GM23338 (cell line): ENCODE measurements at regions not wholly inside any gene's neighbourhood (a gene's known extent, or its start where the extent isn't known, plus 50 kb on each side); places are given as distances from the start of the nearest gene placed in this dataset.

Experiments used
- ATAC-seq: fragments of 200-7000 bp; cut with Tn5 transposase; 3 replicates; pipeline ENCODE4 v1.9.1; 2020
- DNase-seq: peaks from one replicate; pipeline ENCODE4 v3.0.0-alpha.2; 2015; ENCODE audit warnings: low spot score
- H2AFZ ChIP-seq: fragments of 200-600 bp; sonication (generic); 2 replicates; pipeline ENCODE4 v1.8.0; 2016; ENCODE audit warnings: antibody characterized with exemption, mild to moderate bottlenecking, moderate library complexity
- H3F3A ChIP-seq: fragments of 200-600 bp; sonication (generic); replicated peaks from 2 replicates; pipeline ENCODE4 v1.8.0; 2017; ENCODE audit warnings: antibody characterized with exemption, mixed run types, low read depth
- H3K27ac ChIP-seq: fragments of 200-600 bp; sonication (generic); 2 replicates; pipeline ENCODE4 v1.6.1; 2016; ENCODE audit warnings: low read depth
- H3K27me3 ChIP-seq: fragments of 200-600 bp; sonication (generic); 2 replicates; pipeline ENCODE4 v1.8.0; 2016; ENCODE audit warnings: mild to moderate bottlenecking, mixed run types, moderate library complexity; ENCODE audit not compliant: insufficient read depth
- H3K36me3 ChIP-seq: fragments of 200-600 bp; sonication (generic); 2 replicates; pipeline ENCODE4 v1.8.0; 2016; ENCODE audit warnings: mild to moderate bottlenecking; ENCODE audit not compliant: insufficient read depth
- H3K4me1 ChIP-seq: fragments of 200-600 bp; sonication (generic); 2 replicates; pipeline ENCODE4 v1.8.0; 2016; ENCODE audit warnings: mild to moderate bottlenecking, moderate library complexity; ENCODE audit not compliant: insufficient read depth
- H3K4me2 ChIP-seq: fragments of 200-600 bp; sonication (generic); 2 replicates; pipeline ENCODE4 v1.7.1; 2017; ENCODE audit warnings: mixed run types
- H3K4me3 ChIP-seq: fragments of 200-600 bp; sonication (generic); 2 replicates; pipeline ENCODE4 v1.6.1; 2016; ENCODE audit warnings: mixed run types
- H3K79me2 ChIP-seq: fragments of 200-600 bp; sonication (generic); replicated peaks from 2 replicates; pipeline ENCODE4 v1.8.0; 2017; ENCODE audit warnings: mild to moderate bottlenecking; ENCODE audit not compliant: insufficient read depth
- H3K9me2 ChIP-seq: fragments of 200-600 bp; sonication (generic); 2 replicates; pipeline ENCODE4 v1.8.0; 2017; ENCODE audit not compliant: insufficient read depth
- H4K20me1 ChIP-seq: fragments of 200-600 bp; sonication (generic); replicated peaks from 2 replicates; pipeline ENCODE4 v1.8.0; 2017; ENCODE audit warnings: mild to moderate bottlenecking; ENCODE audit not compliant: insufficient read depth
- H3K27ac Mint-ChIP-seq: 2 replicates; pipeline ENCODE4 v1.8.0; 2020; ENCODE audit warnings: inconsistent platforms, mild to moderate bottlenecking, moderate library complexity, mixed read lengths
- H3K27me3 Mint-ChIP-seq: 3 replicates; pipeline ENCODE4 v1.8.0; 2022; ENCODE audit warnings: low read depth, mild to moderate bottlenecking, moderate library complexity, mixed read lengths, inconsistent platforms; ENCODE audit not compliant: insufficient read depth, poor library complexity
- H3K36me3 Mint-ChIP-seq: 3 replicates; pipeline ENCODE4 v1.8.0; 2021; ENCODE audit warnings: low read depth, mild to moderate bottlenecking, inconsistent platforms, moderate library complexity, mixed read lengths
- H3K4me1 Mint-ChIP-seq: 3 replicates; pipeline ENCODE4 v1.8.0; 2020; ENCODE audit warnings: mild to moderate bottlenecking, inconsistent platforms, mixed read lengths
- H3K4me3 Mint-ChIP-seq: 3 replicates; pipeline ENCODE4 v1.8.0; 2021; ENCODE audit warnings: moderate library complexity, mild to moderate bottlenecking, inconsistent platforms, mixed read lengths
- H3K9me3 Mint-ChIP-seq: 3 replicates; pipeline ENCODE4 v1.8.0; 2020; ENCODE audit warnings: moderate library complexity, mild to moderate bottlenecking, inconsistent platforms, mixed read lengths
- CREB1 ChIP-seq: fragments of 250-450 bp; sonication (Bioruptor Pico); IDR thresholded peaks from 2 replicates; pipeline ENCODE4 v1.5.0; 2020; ENCODE audit warnings: low read depth, mild to moderate bottlenecking, moderate library complexity
- CTCF ChIP-seq, 2 experiments: fragments of 200-600 bp in 1 of 2; sonication (generic) in 1 of 2; conservative IDR thresholded peaks; 2 replicates each; pipeline versions ENCODE4 v1.5.1 to v1.6.1; 2016 to 2017; ENCODE audit warnings: antibody characterized with exemption in 2 of 2, low read depth in 2 of 2, mild to moderate bottlenecking in 2 of 2, moderate library complexity in 1 of 2
- ETS1 ChIP-seq: IDR thresholded peaks from 2 replicates; pipeline ENCODE4 v1.6.1; 2016; ENCODE audit warnings: antibody characterized with exemption
- EZH2 ChIP-seq: fragments of 200-600 bp; sonication (generic); IDR thresholded peaks from one replicate; pipeline ENCODE4 v1.8.0; 2017; ENCODE audit warnings: antibody characterized with exemption, mild to moderate bottlenecking, low read depth; ENCODE audit not compliant: unreplicated experiment
- EZH2phosphoT487 ChIP-seq: fragments of 200-600 bp; sonication (generic); IDR thresholded peaks from one replicate; pipeline ENCODE4 v1.8.1; 2018; ENCODE audit warnings: antibody characterized with exemption; ENCODE audit not compliant: unreplicated experiment
- JUNB ChIP-seq: IDR thresholded peaks from one replicate; pipeline ENCODE4 v1.6.1; 2016; ENCODE audit warnings: antibody characterized with exemption; ENCODE audit not compliant: unreplicated experiment
- NANOG ChIP-seq: IDR thresholded peaks from 2 replicates; pipeline ENCODE4 v1.6.1; 2016; ENCODE audit warnings: antibody characterized with exemption, borderline replicate concordance
- POLR2AphosphoS5 ChIP-seq: IDR thresholded peaks from 2 replicates; pipeline ENCODE4 v1.6.1; 2016; ENCODE audit warnings: antibody characterized with exemption, low read depth
- REST ChIP-seq: IDR thresholded peaks from one replicate; pipeline ENCODE4 v1.6.1; 2018; ENCODE audit warnings: antibody characterized with exemption; ENCODE audit not compliant: unreplicated experiment
- STAT1 ChIP-seq: IDR thresholded peaks from one replicate; pipeline ENCODE4 v1.6.1; 2016; ENCODE audit warnings: antibody characterized with exemption; ENCODE audit not compliant: unreplicated experiment
- ZNF114 ChIP-seq: fragments of 250-450 bp; sonication (Bioruptor Pico); IDR thresholded peaks from 2 replicates; pipeline ENCODE4 v1.5.0; 2020; ENCODE audit warnings: mild to moderate bottlenecking, moderate library complexity
- ZNF331 ChIP-seq: fragments of 250-450 bp; sonication (Bioruptor Pico); IDR thresholded peaks from 2 replicates; pipeline ENCODE4 v1.5.0; 2020; ENCODE audit warnings: low read depth, mild to moderate bottlenecking, moderate library complexity

GRCh38 chr7:121620206-121620605, 224.1 kb upstream of the FAM3C start:
- no peak overlapping the region for H3K27ac ChIP-seq
- H3K79me2 ChIP-seq: no peaks in the 10 kb centered on the region
- peaks cover 2% of the 10 kb centered on the region for H3K27me3 Mint-ChIP-seq
- peak overlapping the region; percentile 21; the same call in 1 of the 2 replicates for H3K27ac Mint-ChIP-seq
- H3K9me3 Mint-ChIP-seq: peaks cover 17% of the 10 kb centered on the region
- no peaks in the 10 kb centered on the region for H3K36me3 ChIP-seq
- peaks cover 10% of the 10 kb centered on the region for H3K4me1 ChIP-seq
- H3K4me3 Mint-ChIP-seq: peak overlapping the region; percentile 34; the same call in 1 of the 3 replicates
- DNase-seq: no peak
- no peak for ATAC-seq
- 0 out of 2 replicates have a peak, but pooled peaks cover 3% of the 10 kb centered on the region for H3K9me2 ChIP-seq
- peaks cover 27% of the 10 kb centered on the region for H3K4me1 Mint-ChIP-seq
- H3F3A ChIP-seq: no peaks in the 10 kb centered on the region
- no peak overlapping the region for H2AFZ ChIP-seq
- H3K4me3 ChIP-seq: no peak overlapping the region
- H3K4me2 ChIP-seq: peak overlapping the region; percentile 47
- no peaks in the 10 kb centered on the region for H4K20me1 ChIP-seq
- TF ChIP-seq POLR2AphosphoS5 (no peak), NANOG (no peak)
- no peaks in the 10 kb centered on the region for H3K27me3 ChIP-seq
- peaks cover 18% of the 10 kb centered on the region; the same call in 2 of the 3 replicates for H3K36me3 Mint-ChIP-seq

- Mint-ChIP-seq H3K36me3 (peaks cover 18% of the 10 kb centered on the region; the same call in 2 of the 3 replicates), H3K4me3 (no peak overlapping the region), H3K27me3 (peaks cover 2% of the 10 kb centered on the region), H3K4me1 (peaks cover 24% of the 10 kb centered on the region), H3K9me3 (peaks cover 17% of the 10 kb centered on the region), H3K27ac (no peak overlapping the region)
- no peak overlapping the region for H2AFZ ChIP-seq
- peaks cover 4% of the 10 kb centered on the region; the same call in 1 of the 2 replicates for H3K9me2 ChIP-seq
- H3K4me2 ChIP-seq: no peak overlapping the region
- H3K4me3 ChIP-seq: no peak overlapping the region
- H3K36me3 ChIP-seq: no peaks in the 10 kb centered on the region
- H3F3A ChIP-seq: no peaks in the 10 kb centered on the region
- H3K79me2 ChIP-seq: no peaks in the 10 kb centered on the region
- no peaks in the 10 kb centered on the region for H3K27me3 ChIP-seq
- H3K4me1 ChIP-seq: peaks cover 10% of the 10 kb centered on the region
- DNase-seq (no peak), ATAC-seq (no peak)
- H4K20me1 ChIP-seq: no peaks in the 10 kb centered on the region
- no peak overlapping the region for H3K27ac ChIP-seq
- TF ChIP-seq ZNF114 (CRISPR knock-in tag) (no peak), ZNF331 (no peak), STAT1 (no peak), CREB1 (CRISPR knock-in tag) (no peak), NANOG (no peak), EZH2phosphoT487 (no peak), REST (no peak), EZH2 (no peak), ETS1 (no peak), POLR2AphosphoS5 (no peak), CTCF (conservative IDR thresholded peaks at IDR 0.05; ENCODE audit: low read depth in 2 of 2) (no peak), JUNB (no peak)
Measured at GRCh38 chr7:121618182-121618581, 222.1 kb upstream of the FAM3C start.
